Osteoblast (primary cell): ENCODE measurements at regions not wholly inside any gene's neighbourhood (a gene's known extent, or its start where the extent isn't known, plus 50 kb on each side); places are given as distances from the start of the nearest gene placed in this dataset.

Experiments
- DNase-seq: peaks from one replicate; pipeline ENCODE4 v3.0.0; 2011; ENCODE audit warnings: low spot score, mixed read lengths; ENCODE audit not compliant: insufficient read length; ENCODE audit errors: missing footprints
- H2AFZ ChIP-seq: 2 replicates; pipeline ENCODE4 v1.6.0; 2011; ENCODE audit warnings: mild to moderate bottlenecking, low read length
- H3K27ac ChIP-seq: 2 replicates; pipeline ENCODE4 v1.5.1; 2011; ENCODE audit warnings: mild to moderate bottlenecking, low read depth, low read length, moderate library complexity
- H3K27me3 ChIP-seq: 2 replicates; pipeline ENCODE4 v1.6.0; 2012; ENCODE audit warnings: mild to moderate bottlenecking, control low read depth, inconsistent platforms, low read length, moderate library complexity; ENCODE audit not compliant: insufficient read depth
- H3K36me3 ChIP-seq: 2 replicates; pipeline ENCODE4 v1.5.1; 2011; ENCODE audit warnings: mild to moderate bottlenecking, low read length, control low read depth, moderate library complexity; ENCODE audit not compliant: insufficient read depth
- H3K4me1 ChIP-seq: 2 replicates; pipeline ENCODE4 v1.5.1; 2011; ENCODE audit warnings: mild to moderate bottlenecking, low read length, control low read depth, moderate library complexity; ENCODE audit not compliant: insufficient read depth
- H3K4me2 ChIP-seq: 2 replicates; pipeline ENCODE4 v1.6.0; 2011; ENCODE audit warnings: mild to moderate bottlenecking, low read length; ENCODE audit not compliant: insufficient read depth
- H3K4me3 ChIP-seq: fragments of 200-600 bp; sonication (generic); 3 replicates; pipeline ENCODE4 v1.5.1; 2012; ENCODE audit warnings: mild to moderate bottlenecking, low read length, inconsistent platforms; ENCODE audit not compliant: insufficient read depth
- H3K79me2 ChIP-seq: 2 replicates; pipeline ENCODE4 v1.6.0; 2012; ENCODE audit warnings: mild to moderate bottlenecking, low read length, control low read depth, inconsistent platforms; ENCODE audit not compliant: insufficient read depth
- H3K9me3 ChIP-seq: 2 replicates; pipeline ENCODE4 v1.5.1; 2011; ENCODE audit warnings: low read depth, low read length, control low read depth
- H4K20me1 ChIP-seq: 2 replicates; pipeline ENCODE4 v1.6.0; 2012; ENCODE audit warnings: mild to moderate bottlenecking, low read length, control low read depth; ENCODE audit not compliant: insufficient read depth
- TF ChIP-seq, protein P1 (sequence below): IDR thresholded peaks from 2 replicates; pipeline ENCODE4 v1.5.1; 2011; ENCODE audit warnings: mild to moderate bottlenecking, low read depth, low read length, moderate library complexity; ENCODE audit errors: extremely low read depth

DNA sequence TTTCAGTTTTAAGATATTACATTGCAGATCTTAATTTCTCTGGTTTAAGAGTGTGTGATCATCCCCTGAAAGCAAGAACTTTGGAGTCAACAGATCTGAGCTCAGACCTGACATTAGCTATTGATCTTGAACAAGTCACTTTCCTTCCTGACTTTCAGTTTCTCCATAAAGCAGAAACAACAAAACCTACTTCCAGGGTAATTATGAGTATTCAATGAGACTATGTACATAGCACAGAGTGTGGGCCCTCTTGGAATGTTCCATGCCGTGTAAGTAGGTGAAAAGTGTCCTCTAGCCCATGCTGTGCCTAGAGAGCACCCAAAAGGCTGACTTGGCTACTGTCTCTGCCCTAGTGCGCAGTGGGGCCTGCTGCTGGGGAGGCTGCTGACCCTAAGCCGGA, 188.0 kb upstream of the RPL34 start:
- H4K20me1 ChIP-seq: no peaks in the 10 kb centered on the region
- no peaks in the 10 kb centered on the region for H3K79me2 ChIP-seq
- H2AFZ ChIP-seq: no peak overlapping the region
- no peak overlapping the region for H3K4me2 ChIP-seq
- H3K36me3 ChIP-seq: no peaks in the 10 kb centered on the region
- no peak for DNase-seq
- H3K4me3 ChIP-seq: no peak overlapping the region
- H3K4me1 ChIP-seq: peaks cover 11% of the 10 kb centered on the region
- no peaks in the 10 kb centered on the region for H3K27me3 ChIP-seq
- TF ChIP-seq, protein P1, sequence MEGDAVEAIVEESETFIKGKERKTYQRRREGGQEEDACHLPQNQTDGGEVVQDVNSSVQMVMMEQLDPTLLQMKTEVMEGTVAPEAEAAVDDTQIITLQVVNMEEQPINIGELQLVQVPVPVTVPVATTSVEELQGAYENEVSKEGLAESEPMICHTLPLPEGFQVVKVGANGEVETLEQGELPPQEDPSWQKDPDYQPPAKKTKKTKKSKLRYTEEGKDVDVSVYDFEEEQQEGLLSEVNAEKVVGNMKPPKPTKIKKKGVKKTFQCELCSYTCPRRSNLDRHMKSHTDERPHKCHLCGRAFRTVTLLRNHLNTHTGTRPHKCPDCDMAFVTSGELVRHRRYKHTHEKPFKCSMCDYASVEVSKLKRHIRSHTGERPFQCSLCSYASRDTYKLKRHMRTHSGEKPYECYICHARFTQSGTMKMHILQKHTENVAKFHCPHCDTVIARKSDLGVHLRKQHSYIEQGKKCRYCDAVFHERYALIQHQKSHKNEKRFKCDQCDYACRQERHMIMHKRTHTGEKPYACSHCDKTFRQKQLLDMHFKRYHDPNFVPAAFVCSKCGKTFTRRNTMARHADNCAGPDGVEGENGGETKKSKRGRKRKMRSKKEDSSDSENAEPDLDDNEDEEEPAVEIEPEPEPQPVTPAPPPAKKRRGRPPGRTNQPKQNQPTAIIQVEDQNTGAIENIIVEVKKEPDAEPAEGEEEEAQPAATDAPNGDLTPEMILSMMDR: no peak
- H3K27ac ChIP-seq: no peak overlapping the region
- H3K9me3 ChIP-seq: no peaks in the 10 kb centered on the region

DNA sequence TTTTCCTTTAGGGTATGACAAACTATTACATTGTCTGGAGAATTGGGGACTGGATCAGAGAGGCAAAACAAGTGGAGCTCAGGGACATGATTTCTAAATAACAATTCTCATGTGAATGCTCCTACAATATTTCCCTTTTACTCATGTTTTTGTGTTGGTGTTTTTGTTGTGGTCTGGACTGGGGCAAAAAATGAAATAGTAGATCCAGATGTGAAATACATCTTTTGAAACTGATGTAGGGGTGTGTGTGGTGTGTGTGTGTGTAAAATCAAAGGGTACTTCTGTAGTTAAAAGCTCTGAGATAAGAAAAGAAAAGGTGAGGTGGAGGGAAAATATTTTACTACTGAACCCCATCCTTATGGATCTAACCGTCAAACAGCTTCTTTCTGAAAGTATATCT, 188.4 kb upstream of the RPL34 start:
- Histone ChIP-seq H3K27me3 (no peaks in the 10 kb centered on the region), H3K9me3 (no peaks in the 10 kb centered on the region), H2AFZ (no peak overlapping the region), H3K36me3 (no peaks in the 10 kb centered on the region), H3K4me2 (no peak overlapping the region), H3K4me1 (peaks cover 14% of the 10 kb centered on the region), H4K20me1 (no peaks in the 10 kb centered on the region), H3K27ac (no peak overlapping the region), H3K79me2 (no peaks in the 10 kb centered on the region), H3K4me3 (no peak overlapping the region)
- TF ChIP-seq, protein P1: no peak
- no peak for DNase-seq

DNA sequence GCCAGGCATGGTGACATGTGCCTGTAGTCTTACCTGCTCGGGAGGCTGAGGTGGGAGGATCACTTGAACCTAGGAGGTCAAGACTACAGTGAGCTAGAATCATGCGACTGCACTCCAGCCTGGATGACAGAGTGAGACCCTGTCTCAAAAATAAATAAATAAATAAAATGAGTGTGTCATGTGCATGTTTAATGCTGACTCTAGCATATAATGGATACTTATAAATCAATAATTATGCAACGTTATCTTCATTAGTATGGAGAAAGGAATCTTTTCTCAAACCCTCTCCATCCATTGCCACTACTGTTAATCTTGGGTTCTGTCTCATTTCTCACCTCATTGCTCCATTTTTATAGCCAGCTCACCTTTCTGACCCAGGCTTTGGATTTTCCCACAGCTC, 189.5 kb upstream of the RPL34 start:
- Histone ChIP-seq H3K79me2 (no peaks in the 10 kb centered on the region), H3K9me3 (no peaks in the 10 kb centered on the region), H4K20me1 (no peaks in the 10 kb centered on the region), H3K27me3 (no peaks in the 10 kb centered on the region), H3K4me3 (no peak overlapping the region), H3K4me2 (no peak overlapping the region), H3K36me3 (no peaks in the 10 kb centered on the region), H2AFZ (no peak overlapping the region), H3K4me1 (peaks cover 23% of the 10 kb centered on the region), H3K27ac (no peak overlapping the region)
- TF ChIP-seq, protein P1: no peak
- DNase-seq: no peak

DNA sequence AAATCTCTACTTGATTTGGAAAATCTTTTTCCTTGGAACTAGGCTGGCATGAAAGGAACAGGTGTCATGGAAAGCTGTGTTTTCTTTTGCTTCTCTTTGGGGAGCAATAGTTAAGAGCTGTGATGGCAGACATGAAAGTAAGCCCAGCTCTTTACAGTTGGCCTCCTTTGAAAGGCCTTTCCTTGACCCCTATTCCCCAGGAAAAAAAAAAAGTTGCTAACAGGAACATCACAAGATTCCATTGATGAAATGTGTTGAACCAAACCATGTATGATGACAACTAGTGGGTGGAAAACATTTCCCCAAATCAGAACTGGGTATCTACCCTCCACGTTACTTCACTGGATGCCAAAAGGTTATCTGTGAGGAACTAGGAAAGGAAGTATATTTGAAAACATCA, 190.7 kb upstream of the RPL34 start:
- Histone ChIP-seq H3K36me3 (no peaks in the 10 kb centered on the region), H3K9me3 (no peaks in the 10 kb centered on the region), H3K4me1 (peaks cover 23% of the 10 kb centered on the region), H3K4me3 (no peak overlapping the region), H4K20me1 (no peaks in the 10 kb centered on the region), H3K79me2 (no peaks in the 10 kb centered on the region), H3K4me2 (no peak overlapping the region), H3K27ac (no peak overlapping the region), H2AFZ (no peak overlapping the region), H3K27me3 (no peaks in the 10 kb centered on the region)
- TF ChIP-seq, protein P1: no peak
- DNase-seq: no peak
